Neural cell (in vitro differentiated cells): ENCODE measurements at regions not wholly inside any gene's neighbourhood (a gene's known extent, or its start where the extent isn't known, plus 50 kb on each side); places are given as distances from the start of the nearest gene placed in this dataset.

Experiments used
- H2AFZ ChIP-seq: fragments of 200-600, 300-800 bp; sonication (generic), shearing (Covaris generic); 2 replicates; pipeline ENCODE4 v1.6.0; 2014; ENCODE audit warnings: low read depth, mild to moderate bottlenecking, antibody characterized with exemption, low read length, moderate library complexity
- H3F3A ChIP-seq: fragments of 200-600 bp; shearing (Covaris generic); 2 replicates; pipeline ENCODE4 v1.6.1; 2016; ENCODE audit warnings: mild to moderate bottlenecking, moderate library complexity, mixed read lengths, antibody characterized with exemption, low read length; ENCODE audit not compliant: insufficient read depth, poor library complexity, severe bottlenecking
- H3K27ac ChIP-seq: fragments of 200-600, 300-800 bp; sonication (generic), shearing (Covaris generic); 2 replicates; pipeline ENCODE4 v1.5.1; 2014; ENCODE audit warnings: mild to moderate bottlenecking, low read length, moderate library complexity
- H3K27me3 ChIP-seq: fragments of 300-800, 200-600 bp; sonication (generic), shearing (Covaris generic); 2 replicates; pipeline ENCODE4 v1.6.0; 2014; ENCODE audit warnings: mild to moderate bottlenecking, low read depth, low read length, moderate library complexity; ENCODE audit not compliant: insufficient read depth
- H3K36me3 ChIP-seq: fragments of 300-800, 200-600 bp; sonication (generic), shearing (Covaris generic); 2 replicates; pipeline ENCODE4 v1.5.1; 2014; ENCODE audit warnings: mild to moderate bottlenecking, antibody characterized with exemption, low read length, moderate library complexity; ENCODE audit not compliant: insufficient read depth
- H3K4me2 ChIP-seq: fragments of 300-800, 200-600 bp; sonication (generic), shearing (Covaris generic); 2 replicates; pipeline ENCODE4 v1.6.0; 2014; ENCODE audit warnings: mild to moderate bottlenecking, low read length
- H3K4me3 ChIP-seq: fragments of 300-800, 200-600 bp; sonication (generic), shearing (Covaris generic); 2 replicates; pipeline ENCODE4 v1.5.1; 2014; ENCODE audit warnings: mild to moderate bottlenecking, low read length, moderate library complexity
- H3K79me2 ChIP-seq: fragments of 200-600 bp; shearing (Covaris generic); replicated peaks from 2 replicates; pipeline ENCODE4 v1.6.0; 2014; ENCODE audit warnings: mild to moderate bottlenecking, low read length, moderate library complexity; ENCODE audit not compliant: insufficient read depth
- H3K9ac ChIP-seq: fragments of 300-800, 200-600 bp; sonication (generic), shearing (Covaris generic); 2 replicates; pipeline ENCODE4 v1.6.1; 2016; ENCODE audit warnings: mild to moderate bottlenecking, low read length, mixed read lengths
- H3K9me2 ChIP-seq: fragments of 200-600 bp; shearing (Covaris generic); 2 replicates; pipeline ENCODE4 v1.6.1; 2016; ENCODE audit warnings: mild to moderate bottlenecking, low read length, mixed read lengths; ENCODE audit not compliant: insufficient read depth
- H3K9me3 ChIP-seq: fragments of 200-600, 300-800 bp; sonication (generic), shearing (Covaris generic); 2 replicates; pipeline ENCODE4 v1.6.1; 2016; ENCODE audit warnings: mild to moderate bottlenecking, mixed run types, low read length, moderate library complexity, mixed read lengths
- H4K20me1 ChIP-seq: fragments of 200-600 bp; shearing (Covaris generic); 2 replicates; pipeline ENCODE4 v1.6.1; 2016; ENCODE audit warnings: mild to moderate bottlenecking, mixed run types; ENCODE audit not compliant: insufficient read depth
- CTCF ChIP-seq: fragments of 450-650 bp; IDR thresholded peaks from 2 replicates; pipeline ENCODE4 v1.5.1; 2014; ENCODE audit warnings: antibody characterized with exemption, mild to moderate bottlenecking, moderate library complexity; ENCODE audit not compliant: poor library complexity, severe bottlenecking
- EP300 ChIP-seq: fragments of 450-650 bp; conservative IDR thresholded peaks from 2 replicates; pipeline ENCODE4 v1.6.1; 2014; ENCODE audit warnings: antibody characterized with exemption, mild to moderate bottlenecking, moderate library complexity; ENCODE audit not compliant: poor library complexity, severe bottlenecking
- EZH2 ChIP-seq: fragments of 200-600, 300-800 bp; shearing (Covaris generic), sonication (generic); IDR thresholded peaks from 2 replicates; pipeline ENCODE4 v1.6.1; 2014; ENCODE audit warnings: antibody characterized with exemption, low read length, borderline replicate concordance, mild to moderate bottlenecking; ENCODE audit not compliant: insufficient read depth, poor library complexity, severe bottlenecking
- MXI1 ChIP-seq: fragments of 450-650 bp; conservative IDR thresholded peaks from 2 replicates; pipeline ENCODE4 v1.6.1; 2014; ENCODE audit warnings: antibody characterized with exemption, mild to moderate bottlenecking; ENCODE audit not compliant: poor library complexity, severe bottlenecking
- POLR2AphosphoS5 ChIP-seq: IDR thresholded peaks from 2 replicates; pipeline ENCODE4 v1.6.1; 2012
- RAD21 ChIP-seq: fragments of 450-650 bp; conservative IDR thresholded peaks from 2 replicates; pipeline ENCODE4 v1.6.1; 2014; ENCODE audit warnings: antibody characterized with exemption, mild to moderate bottlenecking, moderate library complexity
- REST ChIP-seq: IDR thresholded peaks from 2 replicates; pipeline ENCODE4 v1.6.1; 2012; ENCODE audit warnings: borderline replicate concordance
- SMC3 ChIP-seq: fragments of 450-650 bp; conservative IDR thresholded peaks from 2 replicates; pipeline ENCODE4 v1.6.1; 2014; ENCODE audit warnings: antibody characterized with exemption, mild to moderate bottlenecking, moderate library complexity; ENCODE audit not compliant: poor library complexity
- TAF1 ChIP-seq: IDR thresholded peaks from 2 replicates; pipeline ENCODE4 v1.6.1; 2012; ENCODE audit warnings: low read depth

GRCh38 chrX:43456063-43456462, 200.0 kb upstream of the MAOA start:
- H3K27me3 ChIP-seq, result no peaks in the 10 kb centered on the region
- H3K9ac ChIP-seq, result no peak overlapping the region
- no peak overlapping the region for H2AFZ ChIP-seq
- H3F3A ChIP-seq, result no peaks in the 10 kb centered on the region
- no peaks in the 10 kb centered on the region for H3K36me3 ChIP-seq
- no peaks in the 10 kb centered on the region for H4K20me1 ChIP-seq
- TF ChIP-seq MXI1 (no peak), RAD21 (no peak), TAF1 (no peak), EZH2 (no peak), POLR2AphosphoS5 (no peak), REST (no peak), EP300 (no peak), SMC3 (no peak), CTCF (no peak)
- H3K79me2 ChIP-seq, result no peaks in the 10 kb centered on the region
- no peaks in the 10 kb centered on the region for H3K9me2 ChIP-seq
- no peaks in the 10 kb centered on the region for H3K9me3 ChIP-seq
- H3K4me3 ChIP-seq, result no peak overlapping the region
- no peak overlapping the region for H3K27ac ChIP-seq
- no peak overlapping the region for H3K4me2 ChIP-seq

GRCh38 chrX:43456906-43457305, 199.2 kb upstream of the MAOA start:
- TF ChIP-seq CTCF (no peak), REST (no peak), MXI1 (no peak), EP300 (no peak), EZH2 (no peak)
- no peaks in the 10 kb centered on the region for H3K27me3 ChIP-seq
- H3K79me2 ChIP-seq, result no peaks in the 10 kb centered on the region
- H3K36me3 ChIP-seq, result no peaks in the 10 kb centered on the region
- H3K4me2 ChIP-seq, result no peak overlapping the region
- no peaks in the 10 kb centered on the region for H3F3A ChIP-seq
- H4K20me1 ChIP-seq, result no peaks in the 10 kb centered on the region
- H3K9ac ChIP-seq, result no peak overlapping the region
- H2AFZ ChIP-seq, result no peak overlapping the region
- H3K9me3 ChIP-seq, result no peaks in the 10 kb centered on the region
- no peaks in the 10 kb centered on the region for H3K9me2 ChIP-seq
- no peak overlapping the region for H3K27ac ChIP-seq
- no peak overlapping the region for H3K4me3 ChIP-seq
